ENCODE measurements at regions not wholly inside any gene's neighbourhood (a gene's known extent, or its start where the extent isn't known, plus 50 kb on each side); places are given as distances from the start of the nearest gene placed in this dataset.
"Not testable (repeated sequence)": the region's sequence is repeated elsewhere in the genome, so short reads cannot be mapped to it uniquely, and the experiment has no call there.

DNA sequence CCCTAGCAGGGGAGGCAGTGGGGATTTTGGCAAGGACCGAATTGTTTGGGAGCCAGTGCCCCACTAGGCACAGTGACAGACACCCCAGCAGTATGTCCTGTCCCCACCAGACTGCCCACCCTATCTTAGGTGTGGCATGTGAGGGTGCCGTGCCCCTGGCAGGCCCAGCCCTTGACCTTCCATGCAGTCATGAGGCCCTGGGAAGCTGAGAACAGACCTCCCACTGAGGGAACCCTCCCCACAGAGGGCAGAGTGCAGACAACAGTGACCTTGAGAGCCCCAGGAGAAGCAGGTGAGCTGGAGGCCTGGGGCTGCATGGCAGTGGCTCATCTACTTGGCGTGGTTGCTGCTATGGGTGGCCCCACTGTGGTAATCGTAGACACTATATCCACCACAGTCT lies 538.1 kb downstream of the GOLGA6L6 start:
- H3K9me3 ChIP-seq (ENCODE audit: control insufficient read depth, low read depth, low read length); H3K27ac ChIP-seq (ENCODE audit: low read length); H3K27me3 ChIP-seq (ENCODE audit: control insufficient read depth, insufficient read depth, low read length); H3K4me3 ChIP-seq (ENCODE audit: low read length); H3K36me3 ChIP-seq (ENCODE audit: control insufficient read depth, insufficient read depth, low read length); H3K4me1 ChIP-seq (ENCODE audit: control insufficient read depth, insufficient read depth, low read length); DNase-seq: not testable (repeated sequence)
- WGBS (ENCODE audit: insufficient coverage, low lambda C conversion rate): no CpG with 5 or more reads among the region's 4 CpGs

DNA sequence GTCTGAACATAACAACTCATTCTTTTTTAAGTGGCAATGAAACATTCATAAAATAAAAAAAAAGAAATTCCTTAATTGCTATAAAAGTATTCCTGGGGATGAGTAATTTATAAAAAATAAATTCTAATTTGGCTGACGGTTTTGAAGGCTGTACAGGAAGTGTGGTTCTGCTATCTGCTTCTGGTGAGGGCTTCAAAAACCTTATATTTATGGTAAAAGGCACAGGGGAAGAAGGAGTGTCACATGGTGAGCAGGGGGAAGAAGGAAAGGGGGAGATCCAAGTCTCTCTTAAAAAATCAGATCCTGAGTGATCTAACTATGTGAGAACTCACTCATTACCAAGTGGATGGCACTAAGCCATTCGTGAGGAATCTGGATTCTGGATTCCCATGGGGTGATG lies 539.0 kb downstream of the GOLGA6L6 start:
- not testable (repeated sequence) for H3K36me3 ChIP-seq (ENCODE audit: control insufficient read depth, insufficient read depth, low read length); H3K27ac ChIP-seq (ENCODE audit: low read length); DNase-seq; H3K27me3 ChIP-seq (ENCODE audit: control insufficient read depth, insufficient read depth, low read length); H3K9me3 ChIP-seq (ENCODE audit: control insufficient read depth, low read depth, low read length); H3K4me3 ChIP-seq (ENCODE audit: low read length); H3K4me1 ChIP-seq (ENCODE audit: control insufficient read depth, insufficient read depth, low read length)
- no CpG with 5 or more reads among the region's 2 CpGs for WGBS (ENCODE audit: insufficient coverage, low lambda C conversion rate)

DNA sequence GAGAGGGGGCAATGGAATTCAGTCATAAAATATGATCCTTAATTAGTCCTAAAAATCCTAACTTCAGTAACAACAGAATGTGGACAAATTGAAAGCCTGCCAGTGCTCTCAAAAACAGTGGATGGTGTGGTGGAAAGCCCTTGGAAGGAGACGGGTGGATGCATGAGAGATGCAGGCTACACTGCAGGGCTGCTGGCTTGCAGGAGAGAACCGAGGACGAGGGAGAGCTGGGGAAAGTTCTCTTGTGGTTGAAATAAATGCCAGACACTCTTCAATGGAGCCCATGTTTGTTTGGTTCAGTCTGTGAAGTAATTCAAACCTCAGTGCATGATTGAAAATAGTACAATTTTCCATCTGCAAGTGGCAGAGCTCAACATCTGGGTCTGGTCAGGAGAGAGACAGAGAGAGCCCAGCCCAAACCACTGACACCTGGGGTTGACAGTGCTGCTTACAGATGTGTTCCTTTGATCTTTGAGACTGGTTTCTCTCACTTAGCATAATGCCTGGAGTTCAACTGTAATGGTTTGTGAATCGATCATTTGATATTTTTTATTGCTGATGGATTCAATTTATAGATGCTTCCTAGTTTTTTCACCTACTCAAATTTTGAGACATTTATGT lies 544.9 kb downstream of the GOLGA6L6 start:
- not testable (repeated sequence) for H3K27ac ChIP-seq (ENCODE audit: low read length); H3K9me3 ChIP-seq (ENCODE audit: control insufficient read depth, low read depth, low read length); H3K4me1 ChIP-seq (ENCODE audit: control insufficient read depth, insufficient read depth, low read length); H3K27me3 ChIP-seq (ENCODE audit: control insufficient read depth, insufficient read depth, low read length); DNase-seq; H3K4me3 ChIP-seq (ENCODE audit: low read length); H3K36me3 ChIP-seq (ENCODE audit: control insufficient read depth, insufficient read depth, low read length)
- WGBS (ENCODE audit: insufficient coverage, low lambda C conversion rate): no CpG with 5 or more reads among the region's 4 CpGs

GRCh38 chr15:19995296-19995695 lies 546.3 kb downstream of the GOLGA6L6 start:
- not testable (repeated sequence) for H3K4me3 ChIP-seq (ENCODE audit: low read length); H3K27me3 ChIP-seq (ENCODE audit: control insufficient read depth, insufficient read depth, low read length)

GRCh38 chr15:19992428-19992827 lies 549.2 kb downstream of the GOLGA6L6 start:
- WGBS (ENCODE audit: insufficient coverage, low lambda C conversion rate): no CpG with 5 or more reads among the region's 4 CpGs
- H3K27ac ChIP-seq (ENCODE audit: low read length): no peak overlapping the region
- no peak for DNase-seq

More at GRCh38 chr15:19995296-19995695, 546.3 kb downstream of the GOLGA6L6 start:
- not testable (repeated sequence) for H3K4me1 ChIP-seq (ENCODE audit: control insufficient read depth, insufficient read depth, low read length); DNase-seq; H3K9me3 ChIP-seq (ENCODE audit: control insufficient read depth, low read depth, low read length); H3K27ac ChIP-seq (ENCODE audit: low read length); H3K36me3 ChIP-seq (ENCODE audit: control insufficient read depth, insufficient read depth, low read length)
- no CpG with 5 or more reads among the region's 1 CpG for WGBS (ENCODE audit: insufficient coverage, low lambda C conversion rate)

DNA sequence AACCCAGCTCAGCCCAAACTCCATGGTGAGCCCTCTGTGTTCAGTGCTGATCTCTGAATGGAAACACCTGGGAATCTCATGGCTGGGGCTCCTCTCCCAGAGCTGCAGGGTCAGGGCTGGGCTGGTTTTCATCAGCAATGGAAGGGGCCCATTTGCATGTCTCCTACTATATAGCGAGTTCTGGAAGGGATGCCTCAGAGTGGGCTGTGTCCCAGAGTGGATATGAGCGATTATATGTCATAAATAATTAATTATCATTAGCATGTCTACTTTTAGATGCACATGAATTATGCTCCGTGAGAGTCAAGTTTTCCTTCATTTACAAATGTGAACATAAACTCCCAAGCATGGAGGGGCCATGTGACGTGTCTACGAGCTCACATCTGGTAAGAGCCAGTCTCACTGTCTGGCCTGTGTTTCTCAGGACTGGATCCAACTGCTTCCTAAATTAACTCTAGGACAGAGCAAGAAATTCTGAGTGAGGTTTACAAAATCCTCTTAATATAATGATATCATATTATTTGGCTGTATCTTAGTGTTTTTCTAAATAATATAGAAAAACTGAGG lies 553.4 kb downstream of the GOLGA6L6 start:
- no CpG with 5 or more reads among the region's 5 CpGs for WGBS (ENCODE audit: insufficient coverage, low lambda C conversion rate)
- no peak overlapping the region for H3K4me3 ChIP-seq (ENCODE audit: low read length)
- H3K9me3 ChIP-seq (ENCODE audit: control insufficient read depth, low read depth, low read length): peaks cover 2% of the 10 kb centered on the region

More at GRCh38 chr15:19992428-19992827, 549.2 kb downstream of the GOLGA6L6 start:
- Histone ChIP-seq H3K36me3 (ENCODE audit: control insufficient read depth, insufficient read depth, low read length) (no peaks in the 10 kb centered on the region), H3K4me3 (ENCODE audit: low read length) (no peak overlapping the region), H3K9me3 (ENCODE audit: control insufficient read depth, low read depth, low read length) (peaks cover under 1% of the 10 kb centered on the region), H3K27me3 (ENCODE audit: control insufficient read depth, insufficient read depth, low read length) (no peaks in the 10 kb centered on the region), H3K4me1 (ENCODE audit: control insufficient read depth, insufficient read depth, low read length) (no peaks in the 10 kb centered on the region)

DNA sequence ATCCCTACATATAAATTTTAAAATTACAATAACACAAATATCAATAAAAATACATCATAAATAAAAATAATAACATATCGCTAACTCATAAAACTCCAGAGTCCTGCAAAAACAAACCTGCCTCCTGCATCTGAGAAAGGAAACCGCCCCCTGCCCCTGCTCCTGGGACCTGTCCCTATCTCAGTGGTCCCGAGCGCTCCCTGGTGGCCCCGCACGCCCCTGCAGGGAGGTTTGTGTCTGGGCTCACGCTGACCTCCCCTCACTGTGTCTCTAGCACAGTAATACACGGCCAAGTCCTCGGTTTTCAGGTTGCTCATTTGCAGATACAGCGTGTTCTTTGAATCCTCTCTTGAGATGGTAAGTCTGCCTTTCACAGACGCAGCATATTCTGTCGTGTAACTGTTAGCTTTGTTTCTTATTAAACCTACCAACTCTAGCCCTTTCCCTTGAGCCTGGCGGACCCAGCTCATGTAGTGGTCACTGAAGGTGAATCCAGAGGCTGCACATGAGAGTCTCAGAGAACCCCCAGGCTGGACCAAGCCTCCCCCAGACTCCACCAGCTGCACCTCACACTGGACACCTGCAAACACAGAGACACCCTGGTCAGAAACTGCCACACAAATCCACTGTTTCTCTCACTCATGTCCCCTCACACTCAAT lies 554.1 kb downstream of the GOLGA6L6 start:
- Histone ChIP-seq H3K36me3 (ENCODE audit: control insufficient read depth, insufficient read depth, low read length) (no peaks in the 10 kb centered on the region), H3K4me1 (ENCODE audit: control insufficient read depth, insufficient read depth, low read length) (no peaks in the 10 kb centered on the region), H3K9me3 (ENCODE audit: control insufficient read depth, low read depth, low read length) (peaks cover 2% of the 10 kb centered on the region), H3K27ac (ENCODE audit: low read length) (no peak overlapping the region), H3K27me3 (ENCODE audit: control insufficient read depth, insufficient read depth, low read length) (no peaks in the 10 kb centered on the region), H3K4me3 (ENCODE audit: low read length) (no peak overlapping the region)
- 60% methylated on average over 1 of the region's 13 CpGs for WGBS (ENCODE audit: insufficient coverage, low lambda C conversion rate)
- no peak for DNase-seq

More for the DNA sequence above, 553.4 kb downstream of the GOLGA6L6 start:
- Histone ChIP-seq H3K27ac (ENCODE audit: low read length) (no peak overlapping the region), H3K4me1 (ENCODE audit: control insufficient read depth, insufficient read depth, low read length) (no peaks in the 10 kb centered on the region), H3K36me3 (ENCODE audit: control insufficient read depth, insufficient read depth, low read length) (no peaks in the 10 kb centered on the region), H3K27me3 (ENCODE audit: control insufficient read depth, insufficient read depth, low read length) (no peaks in the 10 kb centered on the region)
- no peak for DNase-seq

- H3K36me3 ChIP-seq (ENCODE audit: control insufficient read depth, insufficient read depth, low read length): no peaks in the 10 kb centered on the region
- peaks cover 2% of the 10 kb centered on the region for H3K9me3 ChIP-seq (ENCODE audit: control insufficient read depth, low read depth, low read length)
- no peaks in the 10 kb centered on the region for H3K4me1 ChIP-seq (ENCODE audit: control insufficient read depth, insufficient read depth, low read length)
- no peaks in the 10 kb centered on the region for H3K27me3 ChIP-seq (ENCODE audit: control insufficient read depth, insufficient read depth, low read length)
- no peak overlapping the region for H3K4me3 ChIP-seq (ENCODE audit: low read length)
- no peak for DNase-seq
- WGBS (ENCODE audit: insufficient coverage, low lambda C conversion rate): no CpG with 5 or more reads among the region's 1 CpG
- H3K27ac ChIP-seq (ENCODE audit: low read length): no peak overlapping the region
These were observed 557.5 kb downstream of the GOLGA6L6 start for GRCh38 chr15:19984101-19984500.

- H3K4me3 ChIP-seq (ENCODE audit: low read length): no peak overlapping the region
- DNase-seq: no peak
- H3K36me3 ChIP-seq (ENCODE audit: control insufficient read depth, insufficient read depth, low read length): no peaks in the 10 kb centered on the region
- no peaks in the 10 kb centered on the region for H3K4me1 ChIP-seq (ENCODE audit: control insufficient read depth, insufficient read depth, low read length)
- H3K9me3 ChIP-seq (ENCODE audit: control insufficient read depth, low read depth, low read length): peaks cover 3% of the 10 kb centered on the region
- no peak overlapping the region for H3K27ac ChIP-seq (ENCODE audit: low read length)
- no peaks in the 10 kb centered on the region for H3K27me3 ChIP-seq (ENCODE audit: control insufficient read depth, insufficient read depth, low read length)
- no CpG with 5 or more reads among the region's 2 CpGs for WGBS (ENCODE audit: insufficient coverage, low lambda C conversion rate)
These were observed 566.6 kb downstream of the GOLGA6L6 start for GRCh38 chr15:19974998-19975397.

- 60% methylated on average over 1 of the region's 7 CpGs for WGBS (ENCODE audit: insufficient coverage, low lambda C conversion rate)
- peaks cover 3% of the 10 kb centered on the region for H3K9me3 ChIP-seq (ENCODE audit: control insufficient read depth, low read depth, low read length)
- no peaks in the 10 kb centered on the region for H3K27me3 ChIP-seq (ENCODE audit: control insufficient read depth, insufficient read depth, low read length)
These were observed 567.9 kb downstream of the GOLGA6L6 start for GRCh38 chr15:19973718-19974117.

More at GRCh38 chr15:19973718-19974117, 567.9 kb downstream of the GOLGA6L6 start:
- Histone ChIP-seq H3K36me3 (ENCODE audit: control insufficient read depth, insufficient read depth, low read length) (no peaks in the 10 kb centered on the region), H3K4me3 (ENCODE audit: low read length) (no peak overlapping the region), H3K4me1 (ENCODE audit: control insufficient read depth, insufficient read depth, low read length) (no peaks in the 10 kb centered on the region), H3K27ac (ENCODE audit: low read length) (no peak overlapping the region)
- no peak for DNase-seq

All from large intestine (tissue), 3 donors.